ENCODE measurements at regions not wholly inside any gene's neighbourhood (a gene's known extent, or its start where the extent isn't known, plus 50 kb on each side); places are given as distances from the start of the nearest gene placed in this dataset.

- TF ChIP-seq EP300 (IDR thresholded peaks at IDR 0.05) (no peak), POLR2A (IDR thresholded peaks at IDR 0.05) (no peak), CTCF (IDR thresholded peaks at IDR 0.05) (no peak), POLR2AphosphoS5 (IDR thresholded peaks at IDR 0.05) (no peak)
- no peaks in the 10 kb centered on the region for H3K9me3 ChIP-seq
- H3K27me3 ChIP-seq, result no peaks in the 10 kb centered on the region
- no peaks in the 10 kb centered on the region for H3K4me1 ChIP-seq
- DNase-seq (ENCODE audit: low spot score in 2 of 2), result no peak
- no peaks in the 10 kb centered on the region for H3K36me3 ChIP-seq
- WGBS, result 62% methylated on average over 4 of the region's 4 CpGs
- no peak overlapping the region for H3K27ac ChIP-seq
- H3K4me3 ChIP-seq, result no peak overlapping the region
These were observed 490.9 kb upstream of the NRSN1 start for GRCh38 chr6:23635150-23635549.

GRCh38 chr6:23637296-23637695 is 488.7 kb upstream of the NRSN1 start:
- H3K36me3 ChIP-seq, result no peaks in the 10 kb centered on the region
- no peak overlapping the region for H3K27ac ChIP-seq
- H3K4me1 ChIP-seq, result no peaks in the 10 kb centered on the region
- DNase-seq (ENCODE audit: low spot score in 2 of 2), result no peak
- H3K27me3 ChIP-seq, result no peaks in the 10 kb centered on the region
- no peak overlapping the region for H3K4me3 ChIP-seq
- H3K9me3 ChIP-seq, result no peaks in the 10 kb centered on the region
- 71% methylated on average over 5 of the region's 6 CpGs for WGBS
- TF ChIP-seq POLR2AphosphoS5 (IDR thresholded peaks at IDR 0.05) (no peak), CTCF (IDR thresholded peaks at IDR 0.05) (no peak), POLR2A (IDR thresholded peaks at IDR 0.05) (no peak), EP300 (IDR thresholded peaks at IDR 0.05) (no peak)

- no peak for DNase-seq (ENCODE audit: low spot score in 2 of 2)
- TF ChIP-seq POLR2AphosphoS5 (IDR thresholded peaks at IDR 0.05) (no peak), POLR2A (IDR thresholded peaks at IDR 0.05) (no peak), CTCF (IDR thresholded peaks at IDR 0.05) (no peak), EP300 (IDR thresholded peaks at IDR 0.05) (no peak)
- H3K4me1 ChIP-seq, result no peaks in the 10 kb centered on the region
- no peak overlapping the region for H3K27ac ChIP-seq
- no peaks in the 10 kb centered on the region for H3K36me3 ChIP-seq
- 64% methylated on average over 1 of the region's 1 CpG for WGBS
- H3K27me3 ChIP-seq, result no peaks in the 10 kb centered on the region
- H3K4me3 ChIP-seq, result no peak overlapping the region
- H3K9me3 ChIP-seq, result no peaks in the 10 kb centered on the region
These were observed 483.2 kb upstream of the NRSN1 start for GRCh38 chr6:23642849-23643248.

GRCh38 chr6:23647045-23647444 is 479.0 kb upstream of the NRSN1 start:
- H3K27me3 ChIP-seq, result no peaks in the 10 kb centered on the region
- H3K36me3 ChIP-seq, result no peaks in the 10 kb centered on the region
- no peaks in the 10 kb centered on the region for H3K4me1 ChIP-seq
- no peak overlapping the region for H3K4me3 ChIP-seq
- H3K27ac ChIP-seq, result no peak overlapping the region
- no peak for TF ChIP-seq CTCF (IDR thresholded peaks at IDR 0.05)
- TF ChIP-seq POLR2AphosphoS5 (IDR thresholded peaks at IDR 0.05), result no peak
- no peak for TF ChIP-seq POLR2A (IDR thresholded peaks at IDR 0.05)
- no peak for TF ChIP-seq EP300 (IDR thresholded peaks at IDR 0.05)
- no peak for DNase-seq (ENCODE audit: low spot score in 2 of 2)
- no peaks in the 10 kb centered on the region for H3K9me3 ChIP-seq

GRCh38 chr6:23650676-23651075 is 475.3 kb upstream of the NRSN1 start:
- TF ChIP-seq POLR2A (IDR thresholded peaks at IDR 0.05) (no peak), CTCF (IDR thresholded peaks at IDR 0.05) (no peak), EP300 (IDR thresholded peaks at IDR 0.05) (no peak), POLR2AphosphoS5 (IDR thresholded peaks at IDR 0.05) (no peak)
- H3K27ac ChIP-seq, result peak overlapping the region; percentile 46
- 65% methylated on average over 5 of the region's 5 CpGs for WGBS
- DNase-seq (ENCODE audit: low spot score in 2 of 2), result no peak
- H3K4me3 ChIP-seq, result no peak overlapping the region
- H3K9me3 ChIP-seq, result no peaks in the 10 kb centered on the region
- no peaks in the 10 kb centered on the region for H3K4me1 ChIP-seq
- H3K36me3 ChIP-seq, result no peaks in the 10 kb centered on the region
- H3K27me3 ChIP-seq, result no peaks in the 10 kb centered on the region
